Fibroblast of lung (primary cell): ENCODE measurements at regions not wholly inside any gene's neighbourhood (a gene's known extent, or its start where the extent isn't known, plus 50 kb on each side); places are given as distances from the start of the nearest gene placed in this dataset.
A peak's percentile ranks its signal among the peaks of the same experiment; 100 is the strongest.

Experiments
- DNase-seq, 2 donors: peaks; one replicate each; pipeline versions ENCODE4 v3.0.0 to v3.0.0-alpha.2; 2010; ENCODE audit warnings: low read depth in 2 of 2
- H2AFZ ChIP-seq: 2 replicates; pipeline ENCODE4 v1.5.1; 2012; ENCODE audit warnings: low read length, control low read depth, inconsistent platforms
- H3K27ac ChIP-seq: 2 replicates; pipeline ENCODE4 v1.5.1; 2011; ENCODE audit warnings: low read length, control low read depth; ENCODE audit not compliant: insufficient read depth
- H3K27me3 ChIP-seq: 2 replicates; pipeline ENCODE4 v1.5.1; 2011; ENCODE audit warnings: mild to moderate bottlenecking, low read length; ENCODE audit not compliant: control insufficient read depth, insufficient read depth
- H3K36me3 ChIP-seq: 2 replicates; pipeline ENCODE4 v1.5.1; 2011; ENCODE audit warnings: low read length; ENCODE audit not compliant: control insufficient read depth, insufficient read depth
- H3K4me1 ChIP-seq: 2 replicates; pipeline ENCODE4 v1.5.1; 2011; ENCODE audit warnings: low read length; ENCODE audit not compliant: control insufficient read depth, insufficient read depth; ENCODE audit errors: extremely low read depth
- H3K4me2 ChIP-seq: 2 replicates; pipeline ENCODE4 v1.5.1; 2011; ENCODE audit warnings: low read length, control low read depth; ENCODE audit not compliant: insufficient read depth; ENCODE audit errors: extremely low read depth
- H3K4me3 ChIP-seq, 4 experiments: fragments of 200-600 bp in 1 of 4; sonication (generic) in 1 of 4; replicated peaks in 1 of 4; 2 replicates each; pipeline ENCODE4 v1.5.1; 2011 to 2016; ENCODE audit warnings: low read length in 4 of 4, low read depth in 3 of 4, mild to moderate bottlenecking in 3 of 4, control low read depth in 2 of 4, inconsistent platforms in 1 of 4, mixed read lengths in 1 of 4; ENCODE audit not compliant: insufficient read depth in 1 of 4; ENCODE audit errors: control extremely low read depth in 1 of 4
- H3K79me2 ChIP-seq: 2 replicates; pipeline ENCODE4 v1.5.1; 2012; ENCODE audit warnings: mild to moderate bottlenecking, low read length, inconsistent platforms; ENCODE audit not compliant: control insufficient read depth, insufficient read depth
- H3K9ac ChIP-seq: 2 replicates; pipeline ENCODE4 v1.5.1; 2011; ENCODE audit warnings: mild to moderate bottlenecking, low read length, control low read depth; ENCODE audit not compliant: insufficient read depth
- H3K9me3 ChIP-seq: 2 replicates; pipeline ENCODE4 v1.5.1; 2012; ENCODE audit warnings: low read depth, low read length; ENCODE audit not compliant: control insufficient read depth, insufficient read depth
- H4K20me1 ChIP-seq: 2 replicates; pipeline ENCODE4 v1.5.1; 2011; ENCODE audit warnings: low read length; ENCODE audit not compliant: control insufficient read depth, insufficient read depth; ENCODE audit errors: extremely low read depth
- CTCF ChIP-seq, 2 donors: IDR thresholded peaks in 1 of 2; conservative IDR thresholded peaks in 1 of 2; 1 replicate in 1 of 2; 2 replicates in 1 of 2; pipeline ENCODE4 v1.5.1; 2011 to 2012; ENCODE audit warnings: low read length in 2 of 2, control low read depth in 1 of 2, inconsistent platforms in 1 of 2, low read depth in 1 of 2, mild to moderate bottlenecking in 1 of 2
- EZH2 ChIP-seq: IDR thresholded peaks from 2 replicates; pipeline ENCODE4 v1.5.1; 2012; ENCODE audit warnings: low read length, control low read depth, mild to moderate bottlenecking; ENCODE audit errors: missing control alignments

GRCh38 chr14:98952593-98953350 lies 319.2 kb downstream of the BCL11B start:
- H2AFZ ChIP-seq = no peak overlapping the region
- DNase-seq = peak; percentile 84 to 86
- H3K4me3 ChIP-seq = no peak overlapping the region
- no peaks in the 10 kb centered on the region for H4K20me1 ChIP-seq
- no peak for TF ChIP-seq EZH2
- no peak for TF ChIP-seq CTCF (conservative IDR thresholded peaks at IDR 0.05 in 1 of 2, IDR thresholded peaks at IDR 0.05 in 1 of 2; ENCODE audit: low read depth in 1 of 2, low read length in 2 of 2)
- no peak overlapping the region for H3K27ac ChIP-seq
- no peaks in the 10 kb centered on the region for H3K4me1 ChIP-seq
- H3K9ac ChIP-seq = no peak overlapping the region
- H3K4me2 ChIP-seq = no peak overlapping the region
- no peaks in the 10 kb centered on the region for H3K36me3 ChIP-seq
- H3K27me3 ChIP-seq = no peaks in the 10 kb centered on the region
- H3K9me3 ChIP-seq = no peaks in the 10 kb centered on the region
- H3K79me2 ChIP-seq = no peaks in the 10 kb centered on the region

- Histone ChIP-seq H3K4me2 (no peak overlapping the region), H2AFZ (no peak overlapping the region), H3K9ac (no peak overlapping the region), H3K9me3 (no peaks in the 10 kb centered on the region), H3K79me2 (no peaks in the 10 kb centered on the region), H4K20me1 (no peaks in the 10 kb centered on the region), H3K36me3 (no peaks in the 10 kb centered on the region), H3K4me1 (no peaks in the 10 kb centered on the region), H3K27me3 (no peaks in the 10 kb centered on the region), H3K27ac (no peak overlapping the region), H3K4me3 (no peak overlapping the region)
- TF ChIP-seq EZH2 = no peak
- no peak for TF ChIP-seq CTCF (conservative IDR thresholded peaks at IDR 0.05 in 1 of 2, IDR thresholded peaks at IDR 0.05 in 1 of 2; ENCODE audit: low read depth in 1 of 2, low read length in 2 of 2)
- peak; percentile 79 to 86 for DNase-seq
Measured at GRCh38 chr14:98953551-98954348, 318.2 kb downstream of the BCL11B start.

GRCh38 chr14:98954349-98955000 lies 317.5 kb downstream of the BCL11B start:
- no peak overlapping the region for H3K4me3 ChIP-seq
- H3K4me2 ChIP-seq = no peak overlapping the region
- H3K9me3 ChIP-seq = no peaks in the 10 kb centered on the region
- TF ChIP-seq CTCF (conservative IDR thresholded peaks at IDR 0.05 in 1 of 2, IDR thresholded peaks at IDR 0.05 in 1 of 2; ENCODE audit: low read depth in 1 of 2, low read length in 2 of 2) (no peak), EZH2 (no peak)
- no peak for DNase-seq
- no peak overlapping the region for H3K9ac ChIP-seq
- no peaks in the 10 kb centered on the region for H3K27me3 ChIP-seq
- H3K27ac ChIP-seq = no peak overlapping the region
- no peak overlapping the region for H2AFZ ChIP-seq
- H3K36me3 ChIP-seq = no peaks in the 10 kb centered on the region
- H4K20me1 ChIP-seq = no peaks in the 10 kb centered on the region
- no peaks in the 10 kb centered on the region for H3K4me1 ChIP-seq
- no peaks in the 10 kb centered on the region for H3K79me2 ChIP-seq
